ENCODE measurements at regions not wholly inside any gene's neighbourhood (a gene's known extent, or its start where the extent isn't known, plus 50 kb on each side); places are given as distances from the start of the nearest gene placed in this dataset.
"Not testable (repeated sequence)": the region's sequence is repeated elsewhere in the genome, so short reads cannot be mapped to it uniquely, and the experiment has no call there.

DNA sequence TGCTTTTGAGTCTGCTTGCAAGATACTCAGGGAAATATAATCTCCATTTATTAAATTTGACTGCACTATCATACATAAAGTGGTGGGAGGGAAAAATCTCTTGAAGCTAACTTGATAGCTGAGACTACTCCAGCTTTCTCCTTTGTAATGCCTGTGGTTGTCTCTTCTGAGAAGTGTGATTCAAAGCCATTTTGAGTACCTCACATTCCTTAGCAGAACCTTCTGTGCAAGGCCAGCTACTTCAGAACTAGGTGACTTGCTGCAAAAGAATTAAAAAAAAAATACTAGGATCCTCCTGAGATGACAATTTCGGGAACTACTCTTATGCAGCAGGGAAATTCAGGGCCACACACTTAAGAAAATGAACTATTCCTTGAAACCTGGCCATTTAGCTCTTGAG, 294.8 kb downstream of the MDFIC start:
- DNase-seq = no peak
- H3K36me3 ChIP-seq = no peaks in the 10 kb centered on the region
- no peak for TF ChIP-seq CTCF (IDR thresholded peaks at IDR 0.05; ENCODE audit: low read depth, low read length)

DNA sequence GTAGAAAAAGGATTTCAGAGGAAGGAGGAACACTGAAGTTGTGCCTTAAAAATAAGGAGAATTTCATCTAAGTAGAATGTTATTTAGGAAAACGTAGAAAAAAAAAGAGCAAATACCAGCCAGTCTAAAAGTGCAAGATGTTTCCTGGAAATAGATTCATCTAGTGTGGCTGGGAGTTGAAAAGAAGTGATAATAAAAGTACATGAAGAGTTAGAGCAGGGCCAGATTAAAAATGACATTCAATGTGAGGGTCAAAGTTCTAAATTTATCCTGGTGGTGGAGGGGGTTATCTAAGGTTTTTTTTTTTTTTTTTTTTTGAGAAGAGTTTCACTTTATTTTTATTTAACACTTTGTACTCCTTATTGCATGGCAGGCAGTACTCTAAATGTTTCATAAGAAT, 289.3 kb downstream of the MDFIC start:
- H3K36me3 ChIP-seq = no peaks in the 10 kb centered on the region
- no peak for DNase-seq
- peaks cover 9% of the 10 kb centered on the region for H3K9me3 ChIP-seq (ENCODE audit: severe bottlenecking)
- no peaks in the 10 kb centered on the region for H3K27me3 ChIP-seq (ENCODE audit: insufficient read depth, low read depth, severe bottlenecking)
- H3K4me3 ChIP-seq (ENCODE audit: low read depth, low read length) = no peak overlapping the region
- no peak for TF ChIP-seq CTCF (IDR thresholded peaks at IDR 0.05; ENCODE audit: low read depth, low read length)
- H3K27ac ChIP-seq = no peak overlapping the region

More for the DNA sequence above, 294.8 kb downstream of the MDFIC start:
- Histone ChIP-seq H3K4me3 (ENCODE audit: low read depth, low read length) (no peak overlapping the region), H3K9me3 (ENCODE audit: severe bottlenecking) (peaks cover 2% of the 10 kb centered on the region), H3K27me3 (ENCODE audit: insufficient read depth, low read depth, severe bottlenecking) (no peaks in the 10 kb centered on the region), H3K27ac (no peak overlapping the region)

GRCh38 chr7:115210552-115210951, 288.7 kb downstream of the MDFIC start:
- Histone ChIP-seq H3K27ac (no peak overlapping the region), H3K27me3 (ENCODE audit: insufficient read depth, low read depth, severe bottlenecking) (no peaks in the 10 kb centered on the region), H3K4me3 (ENCODE audit: low read depth, low read length) (no peak overlapping the region), H3K9me3 (ENCODE audit: severe bottlenecking) (peaks cover 9% of the 10 kb centered on the region), H3K36me3 (no peaks in the 10 kb centered on the region)
- DNase-seq = no peak
- no peak for TF ChIP-seq CTCF (IDR thresholded peaks at IDR 0.05; ENCODE audit: low read depth, low read length)

GRCh38 chr7:115208710-115209560, 287.0 kb downstream of the MDFIC start:
- no peak for TF ChIP-seq CTCF (IDR thresholded peaks at IDR 0.05; ENCODE audit: low read depth, low read length)
- Histone ChIP-seq H3K9me3 (ENCODE audit: severe bottlenecking) (peaks cover 9% of the 10 kb centered on the region), H3K27me3 (ENCODE audit: insufficient read depth, low read depth, severe bottlenecking) (no peaks in the 10 kb centered on the region), H3K4me3 (ENCODE audit: low read depth, low read length) (no peak overlapping the region), H3K36me3 (no peaks in the 10 kb centered on the region), H3K27ac (peak overlapping the region; percentile 69)
- peak; percentile 76 for DNase-seq

DNA sequence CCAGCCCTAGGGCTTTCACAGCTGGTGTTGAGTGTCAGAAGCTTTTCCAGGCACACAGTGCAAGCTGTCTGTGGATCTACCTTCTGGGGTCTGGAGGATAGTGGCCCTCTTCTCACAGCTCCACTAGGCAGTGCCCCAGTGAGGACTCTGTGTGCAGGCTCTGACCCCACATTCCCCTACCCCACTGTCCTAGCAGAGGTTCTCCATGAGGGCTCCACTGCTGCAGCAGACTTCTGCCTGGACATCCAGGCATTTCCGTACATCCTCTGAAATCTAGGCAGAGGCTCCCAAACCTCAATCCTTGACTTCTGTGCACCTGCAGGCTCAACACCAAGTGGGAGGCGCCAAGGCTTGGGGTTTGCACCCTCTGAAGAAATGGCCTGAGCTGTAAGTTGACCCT, 284.5 kb downstream of the MDFIC start:
- H3K36me3 ChIP-seq; H3K27ac ChIP-seq; H3K9me3 ChIP-seq (ENCODE audit: severe bottlenecking); H3K27me3 ChIP-seq (ENCODE audit: insufficient read depth, low read depth, severe bottlenecking); H3K4me3 ChIP-seq (ENCODE audit: low read depth, low read length); DNase-seq: not testable (repeated sequence)

- Histone ChIP-seq H3K36me3 (no peaks in the 10 kb centered on the region), H3K9me3 (ENCODE audit: severe bottlenecking) (no peaks in the 10 kb centered on the region), H3K27me3 (ENCODE audit: insufficient read depth, low read depth, severe bottlenecking) (no peaks in the 10 kb centered on the region), H3K27ac (no peak overlapping the region), H3K4me3 (ENCODE audit: low read depth, low read length) (no peak overlapping the region)
- no peak for DNase-seq
- TF ChIP-seq CTCF (IDR thresholded peaks at IDR 0.05; ENCODE audit: low read depth, low read length) = no peak
Observed at GRCh38 chr7:115198143-115198542, 276.2 kb downstream of the MDFIC start.

Data from WERI-Rb-1 (cell line).